Kidney (tissue), 13 donors: ENCODE measurements at regions not wholly inside any gene's neighbourhood (a gene's known extent, or its start where the extent isn't known, plus 50 kb on each side); places are given as distances from the start of the nearest gene placed in this dataset.
A peak's percentile ranks its signal among the peaks of the same experiment; 100 is the strongest.

Experiments
- DNase-seq, 5 donors: peaks; one replicate each; pipeline ENCODE4 v3.0.0-alpha.2; 2013 to 2020
- FAIRE-seq: peaks from 2 replicates; lab custom pipeline; 2012; peaks lifted over from hg19 to GRCh38; lab: Jason Lieb, UNC
- H3K27ac ChIP-seq, 2 donors: one replicate each; pipeline ENCODE4 v1.7.0; 2013; ENCODE audit warnings: low read depth in 2 of 2, low read length in 2 of 2, inconsistent platforms in 1 of 2
- H3K27me3 ChIP-seq: one replicate; pipeline ENCODE4 v1.7.1; 2013; ENCODE audit warnings: low read length, inconsistent platforms; ENCODE audit not compliant: control insufficient read depth, insufficient read depth
- H3K36me3 ChIP-seq, 3 donors: one replicate each; pipeline versions ENCODE4 v1.7.0 to v1.7.1; 2013; ENCODE audit warnings: low read length in 3 of 3, control low read depth in 1 of 3, inconsistent platforms in 1 of 3; ENCODE audit not compliant: insufficient read depth in 3 of 3, control insufficient read depth in 2 of 3
- H3K4me1 ChIP-seq, 3 donors: one replicate each; pipeline versions ENCODE4 v1.7.0 to v1.7.1; 2013; ENCODE audit warnings: low read length in 3 of 3, inconsistent platforms in 1 of 3, low read depth in 1 of 3; ENCODE audit not compliant: control insufficient read depth in 2 of 3, insufficient read depth in 2 of 3
- H3K4me3 ChIP-seq, 3 donors: one replicate each; pipeline versions ENCODE4 v1.7.0 to v1.8.1; 2013; ENCODE audit warnings: low read length in 3 of 3, control low read depth in 1 of 3, inconsistent platforms in 1 of 3
- H3K9ac ChIP-seq, 3 donors: one replicate each; pipeline versions ENCODE4 v1.7.0 to v1.7.1; 2013; ENCODE audit warnings: low read length in 3 of 3, control low read depth in 1 of 3, inconsistent platforms in 1 of 3
- H3K9me3 ChIP-seq, 3 donors: one replicate each; pipeline versions ENCODE4 v1.7.0 to v1.7.1; 2013; ENCODE audit warnings: low read length in 3 of 3, control low read depth in 1 of 3, inconsistent platforms in 1 of 3; ENCODE audit not compliant: control insufficient read depth in 2 of 3, insufficient read depth in 1 of 3
- intact Hi-C: fragments of 100-400 bp; cut with DNase I; formaldehyde crosslinking; loops from one replicate; pipeline ENCODE4 v1.11.1; 2022
- TF ChIP-seq, protein P1 (sequence below): IDR thresholded peaks from 3 replicates; pipeline ENCODE4 v1.5.1; 2012; ENCODE audit warnings: mild to moderate bottlenecking, moderate library complexity, borderline replicate concordance; ENCODE audit not compliant: insufficient read depth; ENCODE audit errors: extremely low read depth
- donor health status: control.
- donor health status: control.
- donor health status: control.
- donor health status: control.
- donor health status: control.
- donor health status: DM: yes; HTN: yes; CAD: no.
- donor health status: Normal renal cell carcinoma (clear cell type).

- no peak overlapping the region for H3K27ac ChIP-seq
- peak in 4 of 5 donors; percentile 23 to 89 (median 38) for DNase-seq
- TF ChIP-seq, protein P1, sequence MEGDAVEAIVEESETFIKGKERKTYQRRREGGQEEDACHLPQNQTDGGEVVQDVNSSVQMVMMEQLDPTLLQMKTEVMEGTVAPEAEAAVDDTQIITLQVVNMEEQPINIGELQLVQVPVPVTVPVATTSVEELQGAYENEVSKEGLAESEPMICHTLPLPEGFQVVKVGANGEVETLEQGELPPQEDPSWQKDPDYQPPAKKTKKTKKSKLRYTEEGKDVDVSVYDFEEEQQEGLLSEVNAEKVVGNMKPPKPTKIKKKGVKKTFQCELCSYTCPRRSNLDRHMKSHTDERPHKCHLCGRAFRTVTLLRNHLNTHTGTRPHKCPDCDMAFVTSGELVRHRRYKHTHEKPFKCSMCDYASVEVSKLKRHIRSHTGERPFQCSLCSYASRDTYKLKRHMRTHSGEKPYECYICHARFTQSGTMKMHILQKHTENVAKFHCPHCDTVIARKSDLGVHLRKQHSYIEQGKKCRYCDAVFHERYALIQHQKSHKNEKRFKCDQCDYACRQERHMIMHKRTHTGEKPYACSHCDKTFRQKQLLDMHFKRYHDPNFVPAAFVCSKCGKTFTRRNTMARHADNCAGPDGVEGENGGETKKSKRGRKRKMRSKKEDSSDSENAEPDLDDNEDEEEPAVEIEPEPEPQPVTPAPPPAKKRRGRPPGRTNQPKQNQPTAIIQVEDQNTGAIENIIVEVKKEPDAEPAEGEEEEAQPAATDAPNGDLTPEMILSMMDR, result no peak
- intact Hi-C loops, result no loop called here
- H3K9me3 ChIP-seq, result peaks cover 0 to 5% (median 0%) of the 10 kb centered on the region in 3 donors
- H3K9ac ChIP-seq, result no peak overlapping the region
- FAIRE-seq, result no peak
- H3K4me3 ChIP-seq, result no peak overlapping the region
- H3K27me3 ChIP-seq, result no peaks in the 10 kb centered on the region
- H3K36me3 ChIP-seq, result no peaks in the 10 kb centered on the region
- H3K4me1 ChIP-seq, result no peaks in the 10 kb centered on the region
Measured at GRCh38 chr12:115823635-115824034, 453.9 kb downstream of the MED13L start.

DNA sequence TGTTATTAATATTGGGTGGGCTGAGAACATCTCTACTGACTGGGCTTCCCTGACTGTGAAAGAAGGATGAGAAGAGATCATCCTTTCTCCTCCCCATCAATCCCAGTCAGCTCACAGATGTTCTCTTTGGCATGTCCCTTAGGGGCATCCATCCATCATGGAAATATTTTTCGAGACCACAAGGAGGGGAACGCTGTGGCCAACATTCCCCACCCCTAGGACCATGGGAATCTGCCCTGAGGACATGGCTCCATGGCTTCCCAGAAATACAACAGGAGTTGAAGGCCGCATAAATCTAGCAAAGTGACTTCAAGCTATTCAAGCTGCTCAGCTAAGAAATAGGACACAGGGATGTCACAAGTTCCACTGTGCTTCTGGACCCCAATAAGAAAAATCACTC is 456.8 kb downstream of the MED13L start:
- intact Hi-C loops, result no loop called here
- DNase-seq (no peak), FAIRE-seq (no peak)
- H3K4me1 ChIP-seq, result no peaks in the 10 kb centered on the region
- no peak overlapping the region for H3K9ac ChIP-seq
- H3K27me3 ChIP-seq, result no peaks in the 10 kb centered on the region
- no peak overlapping the region for H3K27ac ChIP-seq
- H3K36me3 ChIP-seq, result no peaks in the 10 kb centered on the region
- H3K4me3 ChIP-seq, result no peak overlapping the region
- H3K9me3 ChIP-seq, result peaks cover 0 to 5% (median 0%) of the 10 kb centered on the region in 3 donors
- TF ChIP-seq, protein P1, result no peak

- Histone ChIP-seq H3K9ac (no peak overlapping the region), H3K36me3 (no peaks in the 10 kb centered on the region), H3K9me3 (no peaks in the 10 kb centered on the region), H3K4me1 (no peaks in the 10 kb centered on the region), H3K27me3 (no peaks in the 10 kb centered on the region), H3K4me3 (no peak overlapping the region), H3K27ac (no peak overlapping the region)
- no peak for FAIRE-seq
- no peak for DNase-seq
- TF ChIP-seq, protein P1, result no peak
- intact Hi-C loops, result no loop called here
Measured at GRCh38 chr12:115818973-115819372, 458.5 kb downstream of the MED13L start.

DNA sequence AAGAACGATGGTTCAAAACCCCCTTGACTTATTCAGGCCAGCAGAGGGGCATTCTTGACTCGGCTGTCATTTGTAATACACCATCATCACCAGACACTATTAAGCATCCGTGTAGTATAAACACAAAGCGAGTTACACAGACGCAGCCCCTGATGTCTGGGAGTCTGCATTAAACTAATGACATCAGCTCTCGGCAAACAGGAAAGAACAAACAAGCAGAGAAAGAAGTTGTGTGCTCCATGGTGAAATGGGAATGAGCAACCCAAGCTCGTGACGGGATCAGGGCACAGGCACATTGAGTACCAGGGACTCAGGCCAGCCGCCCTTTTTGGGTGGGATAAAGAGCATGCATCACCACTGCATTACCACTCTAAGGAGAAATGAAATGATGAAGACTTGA is 460.1 kb downstream of the MED13L start:
- Histone ChIP-seq H3K4me3 (no peak overlapping the region), H3K4me1 (no peaks in the 10 kb centered on the region), H3K27me3 (no peaks in the 10 kb centered on the region), H3K9ac (no peak overlapping the region), H3K36me3 (no peaks in the 10 kb centered on the region), H3K27ac (no peak overlapping the region), H3K9me3 (no peaks in the 10 kb centered on the region)
- FAIRE-seq (no peak), DNase-seq (no peak)
- intact Hi-C loops, result no loop called here
- TF ChIP-seq, protein P1, result no peak
